Keratinocyte (primary cell): ENCODE measurements at regions not wholly inside any gene's neighbourhood (a gene's known extent, or its start where the extent isn't known, plus 50 kb on each side); places are given as distances from the start of the nearest gene placed in this dataset.

Experiments used
- EZH2 ChIP-seq: IDR thresholded peaks from one replicate; pipeline ENCODE4 v1.6.1; 2012; ENCODE audit warnings: inconsistent platforms, mild to moderate bottlenecking, low read length, moderate library complexity
- TF ChIP-seq, protein P1 (sequence below), 3 experiments: IDR thresholded peaks in 1 of 3; conservative IDR thresholded peaks in 1 of 3; optimal IDR thresholded peaks in 1 of 3; 2 replicates in 2 of 3; 3 replicates in 1 of 3; pipeline versions ENCODE3 to v1.5.1; 2011; ENCODE audit warnings: low read length in 3 of 3, mild to moderate bottlenecking in 3 of 3, moderate library complexity in 2 of 3, control low read depth in 1 of 3, inconsistent platforms in 1 of 3; ENCODE audit not compliant: insufficient read depth in 2 of 3; ENCODE audit errors: extremely low read depth in 1 of 3

DNA sequence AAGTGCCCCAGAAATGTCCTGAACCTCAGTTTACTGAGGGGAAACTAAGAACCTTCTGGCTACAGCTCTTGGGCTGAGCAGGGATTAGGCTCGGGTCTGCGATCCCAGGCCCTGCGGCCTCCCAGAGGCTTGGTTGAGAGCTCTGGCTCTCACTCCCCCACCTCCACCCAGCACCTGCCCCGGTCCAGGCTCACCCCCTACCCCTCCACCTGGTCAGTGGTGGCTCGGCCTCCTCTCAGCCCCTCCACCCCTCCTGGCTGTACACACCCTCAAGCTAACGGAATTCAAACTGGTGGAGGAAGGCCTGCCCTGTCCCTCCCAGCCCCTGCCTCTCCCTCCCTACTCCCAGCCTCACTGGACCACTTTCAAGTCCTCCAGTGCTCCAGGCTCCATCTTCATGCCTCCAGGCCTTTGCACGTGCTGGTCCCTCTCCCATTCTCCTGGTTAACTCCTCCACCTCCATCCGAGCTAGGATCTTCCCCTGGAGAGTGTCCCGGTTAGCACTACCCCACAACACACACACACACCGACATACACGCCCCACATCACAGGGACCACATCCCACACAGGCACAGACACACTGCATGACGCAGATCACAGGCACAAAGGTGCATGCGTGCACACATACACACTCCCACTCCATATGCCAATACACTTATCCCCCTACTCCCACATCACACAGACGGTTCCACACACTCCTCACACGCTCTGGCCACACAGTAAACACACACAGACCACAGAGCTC, 130.9 kb downstream of the C9orf50 start:
- TF ChIP-seq, protein P1, sequence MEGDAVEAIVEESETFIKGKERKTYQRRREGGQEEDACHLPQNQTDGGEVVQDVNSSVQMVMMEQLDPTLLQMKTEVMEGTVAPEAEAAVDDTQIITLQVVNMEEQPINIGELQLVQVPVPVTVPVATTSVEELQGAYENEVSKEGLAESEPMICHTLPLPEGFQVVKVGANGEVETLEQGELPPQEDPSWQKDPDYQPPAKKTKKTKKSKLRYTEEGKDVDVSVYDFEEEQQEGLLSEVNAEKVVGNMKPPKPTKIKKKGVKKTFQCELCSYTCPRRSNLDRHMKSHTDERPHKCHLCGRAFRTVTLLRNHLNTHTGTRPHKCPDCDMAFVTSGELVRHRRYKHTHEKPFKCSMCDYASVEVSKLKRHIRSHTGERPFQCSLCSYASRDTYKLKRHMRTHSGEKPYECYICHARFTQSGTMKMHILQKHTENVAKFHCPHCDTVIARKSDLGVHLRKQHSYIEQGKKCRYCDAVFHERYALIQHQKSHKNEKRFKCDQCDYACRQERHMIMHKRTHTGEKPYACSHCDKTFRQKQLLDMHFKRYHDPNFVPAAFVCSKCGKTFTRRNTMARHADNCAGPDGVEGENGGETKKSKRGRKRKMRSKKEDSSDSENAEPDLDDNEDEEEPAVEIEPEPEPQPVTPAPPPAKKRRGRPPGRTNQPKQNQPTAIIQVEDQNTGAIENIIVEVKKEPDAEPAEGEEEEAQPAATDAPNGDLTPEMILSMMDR (optimal IDR thresholded peaks at IDR 0.05 in 1 of 3, IDR thresholded peaks at IDR 0.05 in 1 of 3, conservative IDR thresholded peaks at IDR 0.05 in 1 of 3; ENCODE audit: extremely low read depth in 1 of 3, insufficient read depth in 2 of 3, low read length in 3 of 3), result no peak
- no peak for TF ChIP-seq EZH2
